ENCODE measurements at regions not wholly inside any gene's neighbourhood (a gene's known extent, or its start where the extent isn't known, plus 50 kb on each side); places are given as distances from the start of the nearest gene placed in this dataset.
"Not testable (repeated sequence)": the region's sequence is repeated elsewhere in the genome, so short reads cannot be mapped to it uniquely, and the experiment has no call there.

DNA sequence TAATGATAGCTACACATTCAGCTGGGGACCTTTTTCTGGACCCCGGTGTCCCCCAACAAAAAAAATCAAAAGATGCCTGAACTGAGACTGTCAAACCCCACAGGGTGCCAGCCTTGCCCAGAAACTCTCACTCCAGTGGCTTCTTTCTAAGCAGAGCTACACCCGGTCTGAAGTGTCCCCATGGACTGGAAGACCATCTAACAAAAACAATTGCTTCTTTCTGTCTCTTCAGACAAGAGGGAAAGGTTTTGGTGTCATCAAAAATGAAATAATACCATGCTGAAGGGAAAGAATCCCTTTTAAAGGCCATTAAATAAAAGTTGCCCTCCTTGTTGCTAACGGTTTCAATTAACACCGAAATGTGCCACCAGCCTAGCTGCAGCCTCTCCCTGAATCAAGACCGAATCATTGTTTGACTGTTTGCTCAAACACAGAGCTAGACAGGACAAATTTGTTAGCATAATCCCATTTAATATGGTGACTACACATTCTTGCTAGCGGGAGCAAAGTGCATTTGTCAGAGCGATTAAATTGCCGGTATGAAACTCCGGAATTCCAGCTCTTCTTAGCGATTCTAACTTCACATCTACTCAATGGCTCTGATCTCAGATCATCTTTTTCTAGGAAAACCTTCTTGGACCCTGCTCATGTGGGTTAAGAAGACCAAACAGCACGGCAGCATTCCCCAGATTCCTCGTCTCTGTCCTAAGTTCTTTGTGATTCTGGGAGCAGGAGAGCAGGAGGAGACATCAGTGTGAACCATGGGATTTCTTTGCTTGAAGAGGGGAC lies 397.5 kb upstream of the PRKCQ start:
- DNase-seq: no peak

DNA sequence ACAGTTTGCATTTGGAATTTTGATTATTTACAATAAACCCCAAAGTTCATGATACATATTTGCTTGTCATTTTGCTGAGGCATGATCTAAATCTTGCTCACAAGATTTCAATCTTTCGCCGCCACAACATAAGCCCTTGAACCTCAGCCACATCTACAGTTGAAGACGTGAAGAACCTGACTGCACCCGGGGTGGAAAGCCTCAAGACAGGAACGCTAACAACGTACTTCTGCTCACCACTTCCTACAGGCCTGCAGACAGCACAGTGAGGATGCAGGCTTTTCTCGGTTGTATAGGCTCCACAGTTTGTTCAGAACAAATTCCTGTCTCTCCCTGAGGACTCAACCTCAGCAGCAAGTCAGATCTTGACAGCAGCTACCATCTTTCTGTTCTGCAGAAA lies 393.8 kb upstream of the PRKCQ start:
- DNase-seq: no peak

GRCh38 chr10:6972226-6972625 lies 392.1 kb upstream of the PRKCQ start:
- no peak for DNase-seq

- DNase-seq: no peak
Observed at GRCh38 chr10:6969659-6970058, 389.6 kb upstream of the PRKCQ start.

DNA sequence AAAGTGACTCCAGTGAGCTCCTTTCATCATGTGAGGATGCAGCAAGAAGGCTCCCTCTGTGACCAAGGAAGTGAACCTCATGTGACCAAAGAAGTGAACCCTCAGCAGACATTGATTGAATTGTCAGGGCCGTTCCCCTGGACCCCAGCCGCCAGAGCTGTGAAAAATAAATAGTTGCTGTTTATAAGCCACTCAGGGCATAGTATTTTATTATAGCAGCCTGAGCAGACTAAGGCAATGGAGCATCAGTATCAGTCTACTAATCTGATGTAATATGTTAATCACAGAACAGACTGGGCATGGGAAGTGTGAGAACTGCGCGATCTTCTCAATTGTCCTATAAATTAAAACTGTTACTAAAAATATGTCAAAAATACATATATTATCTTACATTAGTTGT lies 384.5 kb upstream of the PRKCQ start:
- DNase-seq: no peak

DNA sequence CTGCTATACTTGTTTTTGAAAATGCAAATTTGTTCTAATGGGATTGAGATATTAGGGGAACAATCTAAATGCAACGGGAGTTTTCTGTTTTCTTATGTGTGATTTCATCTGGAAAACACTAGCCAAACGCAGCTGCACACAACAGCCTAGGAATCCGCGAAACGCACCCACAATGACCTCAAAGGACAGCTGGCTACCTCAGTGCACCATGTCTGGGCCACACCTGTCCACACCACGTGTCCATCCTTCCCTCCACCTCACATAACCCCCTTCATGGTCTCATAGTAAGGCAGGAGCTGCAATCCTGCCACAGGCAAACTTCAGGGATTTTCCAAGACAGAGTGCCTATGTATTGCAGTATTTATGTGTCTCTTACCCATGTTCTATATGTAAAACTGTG lies 382.5 kb upstream of the PRKCQ start:
- no peak for DNase-seq

- no peak for DNase-seq
Observed at GRCh38 chr10:6958711-6959110, 378.6 kb upstream of the PRKCQ start.

GRCh38 chr10:6958254-6958653 lies 378.2 kb upstream of the PRKCQ start:
- no peak for DNase-seq

DNA sequence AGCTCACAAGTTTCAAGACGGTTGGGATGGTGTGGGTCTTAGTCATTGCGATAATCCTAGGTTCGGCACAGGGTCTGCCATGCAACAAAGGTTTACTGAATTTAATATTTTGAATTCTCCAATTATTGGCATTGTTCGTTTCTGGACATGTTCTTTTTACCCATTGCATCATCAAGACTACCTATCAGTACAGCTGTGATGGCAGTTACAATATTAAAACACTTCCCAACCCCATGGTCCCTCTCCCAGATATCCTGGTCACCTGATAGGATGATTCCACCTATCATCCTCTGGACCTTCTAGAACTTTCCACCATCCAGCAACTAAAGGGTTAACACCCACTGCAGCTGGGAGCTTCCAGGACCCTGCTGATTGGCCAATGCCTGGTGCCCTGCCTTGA lies 377.8 kb upstream of the PRKCQ start:
- DNase-seq: no peak

GRCh38 chr10:6956562-6956961 lies 376.5 kb upstream of the PRKCQ start:
- DNase-seq: no peak

- no peak for DNase-seq
Observed at GRCh38 chr10:6953271-6953801, 373.3 kb upstream of the PRKCQ start.

DNA sequence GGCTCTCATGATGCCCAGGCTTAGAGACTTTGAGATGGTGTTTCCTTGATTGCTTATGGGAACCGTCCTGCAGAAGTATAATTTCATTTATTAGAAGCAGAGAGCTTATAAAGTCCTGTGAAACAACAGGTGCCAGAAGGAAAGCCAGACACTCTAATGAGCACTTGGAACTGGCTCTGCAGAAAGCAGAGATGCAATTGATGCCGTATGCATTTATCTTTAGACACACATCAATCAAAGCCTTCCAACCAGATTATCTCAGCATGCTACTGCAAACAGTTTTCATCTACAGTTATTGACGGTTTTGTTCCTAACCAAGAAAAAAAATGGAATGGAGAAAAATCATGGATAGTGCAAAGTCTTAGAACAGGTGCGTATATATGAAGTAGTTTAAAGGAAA lies 371.7 kb upstream of the PRKCQ start:
- no peak for DNase-seq

DNA sequence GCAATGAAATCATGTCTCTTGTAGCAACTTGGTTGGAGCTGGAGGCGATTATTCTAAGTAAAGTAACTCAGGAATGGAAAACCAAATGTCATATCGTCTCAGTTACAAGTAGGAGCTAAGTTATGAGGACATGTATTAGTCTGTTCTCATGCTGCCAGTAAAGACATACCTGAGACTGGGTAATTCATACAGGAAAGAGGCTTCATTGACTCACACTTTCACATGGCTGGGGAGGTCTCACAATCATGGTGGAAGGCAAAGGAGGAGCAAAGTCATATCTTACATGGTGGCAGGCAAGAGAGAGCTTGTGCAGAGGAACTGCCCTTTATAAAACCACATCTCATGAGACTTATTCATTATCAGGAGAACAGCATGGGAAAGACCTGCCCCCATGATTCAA lies 370.1 kb upstream of the PRKCQ start:
- no peak for DNase-seq

- no peak for DNase-seq
Observed at GRCh38 chr10:6944436-6944835, 364.4 kb upstream of the PRKCQ start.

- no peak for DNase-seq
Observed at GRCh38 chr10:6938384-6938783, 358.3 kb upstream of the PRKCQ start.

DNA sequence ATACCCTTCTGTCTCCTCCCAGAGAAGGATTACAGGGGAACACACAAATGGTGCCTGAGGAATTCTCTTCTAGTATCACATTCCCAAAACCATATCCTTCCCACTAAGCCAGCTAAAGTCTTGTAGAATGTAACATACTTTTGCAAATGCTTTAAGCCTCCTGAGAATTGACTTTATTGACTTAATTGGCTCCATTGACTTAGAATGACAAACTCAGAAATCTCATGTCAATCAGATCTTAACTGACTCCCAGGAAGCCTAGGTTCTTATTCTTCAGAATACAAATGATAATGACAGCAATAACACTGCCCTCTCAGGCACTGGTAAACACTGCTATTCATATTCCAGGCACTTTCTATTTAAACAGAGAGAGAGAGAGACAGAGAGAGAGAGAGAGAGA lies 356.9 kb upstream of the PRKCQ start:
- DNase-seq: no peak

- DNase-seq: no peak
Observed at GRCh38 chr10:6929148-6929830, 349.2 kb upstream of the PRKCQ start.

DNA sequence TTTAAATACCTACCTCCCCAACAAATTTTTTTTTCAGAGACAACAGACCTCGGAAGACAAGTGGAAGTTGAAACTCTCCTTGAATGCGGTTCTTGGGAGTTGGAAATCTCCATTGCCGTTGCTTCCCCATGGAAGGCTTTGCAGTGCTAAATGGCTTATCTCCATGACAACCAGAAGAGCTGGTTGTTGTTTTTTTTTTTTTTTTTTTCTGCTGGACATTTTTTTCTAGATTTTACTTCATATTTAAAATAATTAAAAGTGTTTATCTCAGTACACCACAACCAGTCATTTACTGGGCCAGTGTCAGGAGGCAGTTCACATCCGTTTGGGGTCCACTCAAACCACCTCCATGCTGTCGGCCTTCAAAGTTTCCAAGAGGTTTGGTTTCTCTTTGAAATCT lies 348.5 kb upstream of the PRKCQ start:
- DNase-seq: no peak

GRCh38 chr10:6926971-6927370 lies 346.9 kb upstream of the PRKCQ start:
- no peak for DNase-seq

GRCh38 chr10:6925146-6925545 lies 345.1 kb upstream of the PRKCQ start:
- DNase-seq: no peak

GRCh38 chr10:6924166-6924565 lies 344.1 kb upstream of the PRKCQ start:
- no peak for DNase-seq

- not testable (repeated sequence) for DNase-seq
Observed at GRCh38 chr10:6921026-6921425, 340.9 kb upstream of the PRKCQ start.

DNA sequence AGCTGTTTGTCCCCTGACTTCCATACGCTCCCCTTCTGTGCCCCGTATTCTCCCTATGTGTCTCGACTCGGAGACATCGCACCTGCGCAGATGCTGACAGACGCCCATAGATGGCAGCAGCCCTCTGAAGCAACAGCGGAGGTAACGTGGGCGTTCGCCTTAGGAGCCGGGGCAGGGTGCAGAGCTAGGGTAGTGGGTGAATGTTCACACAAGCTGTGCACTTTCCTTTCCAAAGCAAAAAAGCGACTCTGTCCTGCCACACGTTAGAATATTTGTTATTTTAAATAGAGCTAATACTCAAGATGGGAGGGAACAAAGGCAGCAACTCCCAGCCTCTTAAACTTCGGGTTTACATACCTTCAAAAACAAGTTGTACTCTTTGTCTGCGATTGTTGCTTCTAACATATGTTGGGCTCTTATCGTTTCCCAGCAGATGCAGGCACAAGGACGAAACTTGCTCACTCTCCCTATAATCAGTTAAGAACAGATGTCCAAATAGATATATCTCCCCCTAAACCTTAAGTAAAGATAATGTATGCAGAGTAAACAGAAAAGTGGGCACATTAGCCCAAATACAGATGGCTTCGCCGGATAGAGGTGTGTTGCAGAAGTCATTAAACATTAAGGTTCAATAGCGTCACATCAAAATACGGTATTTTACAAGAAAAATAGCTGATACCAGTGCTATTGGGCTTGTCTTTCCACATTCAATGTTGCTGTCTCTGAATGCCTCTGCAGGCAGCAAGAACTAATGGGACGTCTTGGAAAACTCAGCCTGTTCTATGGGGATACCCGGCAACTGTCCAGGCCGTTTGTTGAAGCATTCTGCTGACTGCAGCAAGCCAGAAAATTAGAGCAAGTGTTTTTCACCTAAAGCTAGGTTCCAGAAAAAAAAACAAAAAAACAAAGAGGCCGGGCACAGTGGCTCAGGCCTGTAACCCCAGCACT lies 340.3 kb upstream of the PRKCQ start:
- no peak for DNase-seq
